ENCODE measurements at regions not wholly inside any gene's neighbourhood (a gene's known extent, or its start where the extent isn't known, plus 50 kb on each side); places are given as distances from the start of the nearest gene placed in this dataset.
"Not testable (repeated sequence)": the region's sequence is repeated elsewhere in the genome, so short reads cannot be mapped to it uniquely, and the experiment has no call there.

GRCh38 chr7:142494021-142494420, 236.2 kb upstream of the PRSS58 start:
- Mint-ChIP-seq H3K4me3 (no peak overlapping the region), H3K9me3 (no peaks in the 10 kb centered on the region), H3K4me1 (ENCODE audit: low read depth) (peaks cover 34% of the 10 kb centered on the region), H3K27me3 (ENCODE audit: insufficient read depth) (peaks cover 35% of the 10 kb centered on the region), H3K36me3 (ENCODE audit: low read depth) (no peaks in the 10 kb centered on the region), H3K27ac (no peak overlapping the region)
- TF ChIP-seq CTCF (IDR thresholded peaks at IDR 0.05) = no peak
- DNase-seq = no peak

- TF ChIP-seq CTCF (IDR thresholded peaks at IDR 0.05) = no peak
- no peak for DNase-seq
- H3K36me3 Mint-ChIP-seq (ENCODE audit: low read depth) = no peaks in the 10 kb centered on the region
- peaks cover 30% of the 10 kb centered on the region for H3K27me3 Mint-ChIP-seq (ENCODE audit: insufficient read depth)
- H3K9me3 Mint-ChIP-seq = no peaks in the 10 kb centered on the region
- H3K4me1 Mint-ChIP-seq (ENCODE audit: low read depth) = peaks cover 9% of the 10 kb centered on the region; the same call in 1 of the 2 replicates
- H3K4me3 Mint-ChIP-seq = no peak overlapping the region
- no peak overlapping the region for H3K27ac Mint-ChIP-seq
Measured at GRCh38 chr7:142488842-142489241, 231.0 kb upstream of the PRSS58 start.

GRCh38 chr7:142488036-142488633, 230.3 kb upstream of the PRSS58 start:
- H3K27me3 Mint-ChIP-seq (ENCODE audit: insufficient read depth) = peaks cover 26% of the 10 kb centered on the region
- no peak overlapping the region for H3K27ac Mint-ChIP-seq
- no peak for DNase-seq
- no peaks in the 10 kb centered on the region for H3K9me3 Mint-ChIP-seq
- H3K4me3 Mint-ChIP-seq = no peak overlapping the region
- no peak for TF ChIP-seq CTCF (IDR thresholded peaks at IDR 0.05)
- H3K36me3 Mint-ChIP-seq (ENCODE audit: low read depth) = no peaks in the 10 kb centered on the region
- H3K4me1 Mint-ChIP-seq (ENCODE audit: low read depth) = peaks cover 13% of the 10 kb centered on the region; the same call in 1 of the 2 replicates

GRCh38 chr7:142487565-142487964, 229.7 kb upstream of the PRSS58 start:
- not testable (repeated sequence) for DNase-seq; H3K4me3 Mint-ChIP-seq; H3K36me3 Mint-ChIP-seq (ENCODE audit: low read depth); H3K9me3 Mint-ChIP-seq; H3K27ac Mint-ChIP-seq
- Mint-ChIP-seq H3K4me1 (ENCODE audit: low read depth) (peaks cover 17% of the 10 kb centered on the region; the same call in 1 of the 2 replicates), H3K27me3 (ENCODE audit: insufficient read depth) (peaks cover 26% of the 10 kb centered on the region)

GRCh38 chr7:142487124-142487523, 229.3 kb upstream of the PRSS58 start:
- Mint-ChIP-seq H3K4me3 (no peak overlapping the region), H3K27ac (no peak overlapping the region), H3K27me3 (ENCODE audit: insufficient read depth) (peaks cover 26% of the 10 kb centered on the region), H3K36me3 (ENCODE audit: low read depth) (no peaks in the 10 kb centered on the region), H3K4me1 (ENCODE audit: low read depth) (peaks cover 16% of the 10 kb centered on the region; the same call in 1 of the 2 replicates), H3K9me3 (no peaks in the 10 kb centered on the region)
- TF ChIP-seq CTCF (IDR thresholded peaks at IDR 0.05) = no peak
- no peak for DNase-seq

- DNase-seq = no peak
- Mint-ChIP-seq H3K36me3 (ENCODE audit: low read depth) (no peaks in the 10 kb centered on the region), H3K9me3 (no peaks in the 10 kb centered on the region), H3K27me3 (ENCODE audit: insufficient read depth) (peaks cover 23% of the 10 kb centered on the region), H3K4me1 (ENCODE audit: low read depth) (peaks cover 21% of the 10 kb centered on the region), H3K4me3 (no peak overlapping the region), H3K27ac (no peak overlapping the region)
- TF ChIP-seq CTCF (IDR thresholded peaks at IDR 0.05) = peak; percentile 81
Measured at GRCh38 chr7:142485617-142486226, 227.9 kb upstream of the PRSS58 start.
